Renal pelvis (tissue), 1 donor: ENCODE measurements at regions not wholly inside any gene's neighbourhood (a gene's known extent, or its start where the extent isn't known, plus 50 kb on each side); places are given as distances from the start of the nearest gene placed in this dataset.

Experiments
- DNase-seq: peaks from one replicate; pipeline ENCODE4 v3.0.0-alpha.2; 2013

- DNase-seq: no peak
Observed at GRCh38 chr6:15994814-15995459, 133.9 kb upstream of the MYLIP start.

GRCh38 chr6:15993716-15994228, 135.1 kb upstream of the MYLIP start:
- DNase-seq: no peak

GRCh38 chr6:15990179-15990578, 138.7 kb upstream of the MYLIP start:
- DNase-seq: no peak

DNA sequence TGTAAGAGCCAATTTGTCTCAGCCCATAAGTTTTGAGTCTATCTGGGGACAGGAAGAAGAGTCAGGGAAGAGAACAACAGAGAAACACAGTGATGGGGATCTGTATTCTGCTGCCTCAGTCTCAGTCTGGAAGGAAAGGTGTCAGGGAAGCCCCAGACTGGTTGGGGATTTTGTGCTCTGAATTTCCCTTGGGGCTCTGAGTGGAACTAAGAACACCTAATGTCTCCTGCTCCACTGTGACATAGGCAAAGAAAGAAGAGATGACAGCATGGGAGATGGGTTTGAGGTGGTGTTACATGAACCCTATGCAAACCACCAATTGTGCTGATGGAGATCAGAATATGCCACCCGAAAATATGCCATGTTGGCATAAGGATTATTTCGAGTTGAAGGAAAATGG, 139.5 kb upstream of the MYLIP start:
- no peak for DNase-seq

- peak; percentile 7 for DNase-seq
Observed at GRCh38 chr6:15987569-15987968, 141.3 kb upstream of the MYLIP start.

GRCh38 chr6:15986027-15986629, 142.8 kb upstream of the MYLIP start:
- DNase-seq: no peak

- DNase-seq: no peak
Observed at GRCh38 chr6:15985379-15985959, 143.4 kb upstream of the MYLIP start.

DNA sequence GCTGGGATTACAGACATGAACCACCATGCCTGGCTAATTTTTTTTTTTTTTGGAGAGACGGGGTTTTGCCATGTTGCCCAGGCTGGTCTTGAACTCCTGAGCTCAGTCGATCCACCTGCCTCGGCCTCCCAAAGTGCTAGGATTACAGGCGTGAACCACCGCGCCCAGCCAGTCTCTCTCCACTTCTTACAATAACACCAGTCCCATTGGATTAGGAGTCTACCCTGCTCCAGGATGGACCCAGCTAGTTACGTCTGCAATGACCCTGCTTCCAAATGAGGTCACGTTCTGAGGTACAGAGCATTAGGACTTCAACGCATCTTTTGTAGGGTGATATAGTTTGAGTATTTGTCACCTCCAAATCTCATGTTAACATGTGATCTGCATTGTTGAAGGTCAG, 146.9 kb upstream of the MYLIP start:
- no peak for DNase-seq

DNA sequence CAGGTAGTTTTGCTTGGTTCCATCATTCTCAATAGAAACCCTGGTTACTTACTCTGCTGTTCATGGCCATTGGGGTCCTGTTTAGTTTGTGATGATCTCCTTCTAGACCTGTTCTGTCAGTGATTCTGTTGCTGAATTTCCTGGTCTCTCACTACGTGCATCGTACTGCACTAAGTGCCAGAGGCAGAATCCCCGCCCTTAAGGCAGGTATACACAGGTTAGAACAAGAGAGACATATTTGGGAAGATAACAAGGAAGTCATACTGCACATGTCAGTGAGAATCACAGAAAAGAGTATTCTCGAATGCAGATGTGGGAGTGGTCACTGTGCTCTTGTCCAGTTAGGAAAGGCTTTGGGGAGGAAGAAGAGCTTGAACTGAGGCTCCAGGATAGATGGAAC, 148.1 kb upstream of the MYLIP start:
- no peak for DNase-seq

- DNase-seq: no peak
Observed at GRCh38 chr6:15978426-15978825, 150.5 kb upstream of the MYLIP start.

DNA sequence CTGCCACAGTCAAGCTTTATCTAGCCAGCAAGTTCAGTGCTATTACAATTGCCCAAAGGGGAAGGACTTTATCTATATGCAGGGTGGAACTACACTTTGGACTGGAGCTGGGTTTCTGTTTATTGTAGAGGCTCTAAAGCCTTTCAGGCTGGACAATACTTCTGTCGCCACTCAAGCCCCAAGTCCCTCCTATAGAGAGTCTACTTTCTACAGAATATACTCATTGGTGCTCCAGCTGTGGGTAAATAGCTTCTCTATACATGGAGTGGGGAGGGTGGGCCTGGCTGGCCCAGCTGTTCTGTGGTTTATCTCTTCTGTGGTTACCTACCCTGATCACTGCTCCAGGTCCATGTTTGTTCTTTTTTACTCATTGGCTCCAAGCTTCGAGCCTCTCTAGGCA, 151.8 kb upstream of the MYLIP start:
- DNase-seq: no peak

- DNase-seq: no peak
Observed at GRCh38 chr6:15974817-15975216, 154.1 kb upstream of the MYLIP start.

- no peak for DNase-seq
Observed at GRCh38 chr6:15970517-15970916, 158.4 kb upstream of the MYLIP start.

DNA sequence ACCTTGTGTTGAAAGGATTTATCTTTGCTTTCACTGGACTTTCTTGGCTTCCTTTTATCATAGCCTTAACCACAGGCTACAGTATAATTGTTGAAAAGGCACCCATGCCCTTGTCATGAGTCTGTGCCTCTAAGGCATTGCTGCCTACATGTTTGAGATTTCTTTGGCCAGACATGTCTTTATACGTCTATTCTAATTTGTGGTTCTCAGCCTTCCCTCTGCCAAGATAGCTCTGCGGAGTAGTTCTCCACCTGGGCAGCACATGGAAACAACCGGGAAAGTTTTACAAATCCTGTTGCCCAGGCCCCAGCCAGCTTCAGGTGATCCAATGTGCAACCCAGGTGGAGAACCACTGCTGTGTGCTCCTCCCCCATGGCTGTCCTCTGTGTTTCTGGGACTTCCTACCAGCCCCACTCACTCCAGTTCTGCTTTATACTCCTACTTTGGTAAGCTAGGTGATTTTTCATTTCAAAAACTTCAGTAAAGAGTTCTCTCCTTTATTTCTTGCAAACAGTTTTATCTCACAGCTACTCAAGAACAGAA, 159.6 kb upstream of the MYLIP start:
- DNase-seq: no peak

DNA sequence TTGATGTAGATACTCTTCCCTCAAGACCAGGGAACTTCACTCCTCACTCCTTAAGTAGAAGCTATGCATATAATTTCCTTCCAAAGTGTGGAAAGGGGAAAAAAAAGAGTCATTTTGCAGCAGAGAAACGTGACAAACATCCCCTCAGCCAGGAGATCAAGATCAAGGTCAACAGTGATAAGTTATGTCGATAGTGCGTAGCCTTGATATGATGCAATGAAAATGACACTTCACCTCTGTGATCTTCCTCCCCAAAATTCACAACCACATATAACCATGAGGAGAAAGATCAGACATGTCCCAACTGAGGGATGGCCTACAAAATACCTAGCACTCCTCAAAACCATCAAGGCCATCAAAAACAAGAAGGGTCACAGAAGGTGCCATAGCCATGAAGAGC, 160.4 kb upstream of the MYLIP start:
- DNase-seq: no peak

GRCh38 chr6:15966000-15966520, 162.8 kb upstream of the MYLIP start:
- DNase-seq: no peak

DNA sequence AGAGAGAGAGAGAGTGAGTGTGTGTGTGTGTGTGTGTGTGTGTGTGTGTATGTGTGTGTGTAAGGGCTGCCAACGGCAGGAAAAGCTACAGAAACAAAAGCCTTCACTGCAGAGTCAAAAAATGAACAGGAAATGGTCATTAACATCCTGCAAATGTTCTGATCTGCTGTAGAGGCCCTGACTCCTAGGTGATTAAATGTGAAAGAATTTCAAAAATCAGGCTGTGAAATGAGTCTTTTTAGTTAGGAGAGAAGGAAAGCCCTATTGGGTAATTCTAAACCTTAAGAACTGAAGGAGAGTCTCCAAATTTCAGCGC, 166.5 kb upstream of the MYLIP start:
- DNase-seq: no peak

GRCh38 chr6:15961635-15962448, 167.0 kb upstream of the MYLIP start:
- DNase-seq: no peak

- DNase-seq: no peak
Observed at GRCh38 chr6:15960740-15961634, 167.9 kb upstream of the MYLIP start.

DNA sequence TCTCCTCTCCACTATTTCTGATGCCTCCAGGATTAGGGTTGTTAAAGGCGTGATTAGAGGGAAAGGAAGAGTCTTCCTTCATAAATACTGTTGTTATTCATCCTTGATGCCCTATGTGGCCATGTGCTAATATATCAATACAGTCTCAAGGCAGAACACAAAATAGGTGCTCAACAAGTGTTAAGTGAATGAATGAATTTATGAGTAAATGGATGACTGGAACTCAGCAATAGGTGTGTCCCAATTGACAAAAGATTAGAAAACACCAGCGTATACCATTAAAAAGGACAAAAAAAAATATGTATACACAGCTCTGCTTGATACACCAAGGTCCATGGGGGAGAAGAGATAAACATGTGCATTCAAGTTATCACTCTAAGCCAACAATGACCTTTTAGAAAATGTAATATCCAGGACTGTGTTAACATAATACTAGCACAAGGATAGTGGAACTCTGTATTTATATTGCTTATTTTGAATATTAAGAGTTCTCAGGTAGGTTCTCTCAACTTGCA, 171.2 kb upstream of the MYLIP start:
- no peak for DNase-seq
